Lung (tissue), 11 donors: ENCODE measurements at regions not wholly inside any gene's neighbourhood (a gene's known extent, or its start where the extent isn't known, plus 50 kb on each side); places are given as distances from the start of the nearest gene placed in this dataset.
A peak's percentile ranks its signal among the peaks of the same experiment; 100 is the strongest.

Source experiments
- ATAC-seq: fragments of 200-7000 bp; cut with Tn5 transposase; one replicate; pipeline ENCODE4 v1.9.1; 2020; ENCODE audit warnings: moderate number of reproducible peaks; ENCODE audit not compliant: insufficient read depth, low FRiP score
- DNase-seq, 3 donors: peaks; one replicate each; pipeline ENCODE4 v3.0.0-alpha.2; 2013 to 2017
- H3K27ac ChIP-seq, 2 donors: one replicate each; pipeline ENCODE4 v1.5.1; 2013; ENCODE audit warnings: mild to moderate bottlenecking in 2 of 2, moderate library complexity in 2 of 2, control low read depth in 1 of 2, inconsistent platforms in 1 of 2, low read depth in 1 of 2, low read length in 1 of 2
- H3K27me3 ChIP-seq, 3 donors: one replicate each; pipeline ENCODE4 v1.5.1; 2013; ENCODE audit warnings: low read length in 2 of 3; ENCODE audit not compliant: control insufficient read depth in 3 of 3, insufficient read depth in 3 of 3
- H3K36me3 ChIP-seq, 4 donors: one replicate each; pipeline ENCODE4 v1.5.1; 2013; ENCODE audit warnings: low read length in 4 of 4, mild to moderate bottlenecking in 1 of 4, moderate library complexity in 1 of 4; ENCODE audit not compliant: control insufficient read depth in 4 of 4, insufficient read depth in 4 of 4
- H3K4me1 ChIP-seq, 5 donors: one replicate each; pipeline ENCODE4 v1.5.1; 2013; ENCODE audit warnings: low read length in 5 of 5, mild to moderate bottlenecking in 2 of 5, moderate library complexity in 1 of 5; ENCODE audit not compliant: control insufficient read depth in 5 of 5, insufficient read depth in 5 of 5
- H3K4me3 ChIP-seq: one replicate; pipeline ENCODE4 v1.5.1; 2013; ENCODE audit warnings: mild to moderate bottlenecking, control low read depth, moderate library complexity
- H3K9ac ChIP-seq, 2 donors: one replicate each; pipeline ENCODE4 v1.5.1; 2013; ENCODE audit warnings: low read length in 2 of 2, control low read depth in 1 of 2; ENCODE audit not compliant: insufficient read depth in 1 of 2
- H3K9me3 ChIP-seq, 4 donors: one replicate each; pipeline ENCODE4 v1.5.1; 2013; ENCODE audit warnings: low read length in 3 of 4, mild to moderate bottlenecking in 1 of 4, moderate library complexity in 1 of 4; ENCODE audit not compliant: control insufficient read depth in 4 of 4, insufficient read depth in 3 of 4
- CTCF ChIP-seq: IDR thresholded peaks from 2 replicates; pipeline ENCODE4 v1.5.1; 2012; ENCODE audit warnings: mild to moderate bottlenecking; ENCODE audit errors: control extremely low read depth, extremely low read depth
- WGBS, 2 donors: extraction: QIAGEN DNeasy Blood & Tissue Kit; methylation state at CpG; one replicate each; pipeline ENCODE4 v1.1.7; 2013; 5-methylcytosine and 5-hydroxymethylcytosine counted together
- donor health status: control.
- donor health status: control.
- donor health status: Bipolar disorder and iron deficiency.
- donor health status: healthy.
- donor health status: DM: yes; HTN: yes; CAD: no.

GRCh38 chr12:105929192-105929591 lies 209.6 kb downstream of the NUAK1 start:
- H3K4me1 ChIP-seq, result peaks cover 0 to 16% (median 3%) of the 10 kb centered on the region in 5 donors
- H3K4me3 ChIP-seq, result no peak overlapping the region
- no peak overlapping the region for H3K9ac ChIP-seq
- ATAC-seq (no peak), DNase-seq (no peak)
- WGBS, 2 donors, result 93 to 99% methylated on average over 1 of the region's 1 CpG
- no peak for TF ChIP-seq CTCF
- H3K36me3 ChIP-seq, result no peaks in the 10 kb centered on the region
- no peaks in the 10 kb centered on the region for H3K9me3 ChIP-seq
- no peak overlapping the region for H3K27ac ChIP-seq
- no peaks in the 10 kb centered on the region for H3K27me3 ChIP-seq

GRCh38 chr12:105930557-105931503 lies 207.9 kb downstream of the NUAK1 start:
- H3K9ac ChIP-seq, result no peak overlapping the region

GRCh38 chr12:105931762-105932570 lies 206.8 kb downstream of the NUAK1 start:
- ATAC-seq (no peak), DNase-seq (peak in 2 of 3 donors; percentile 31 to 38)
- no peak overlapping the region for H3K4me3 ChIP-seq
- no peak for TF ChIP-seq CTCF
- H3K4me1 ChIP-seq, result peaks cover 0 to 31% (median 7%) of the 10 kb centered on the region in 5 donors
- 79 to 82% methylated on average over 15 of the region's 15 CpGs for WGBS, 2 donors
- no peak overlapping the region for H3K9ac ChIP-seq
- no peaks in the 10 kb centered on the region for H3K36me3 ChIP-seq
- H3K9me3 ChIP-seq, result no peaks in the 10 kb centered on the region
- H3K27me3 ChIP-seq, result no peaks in the 10 kb centered on the region
- H3K27ac ChIP-seq, result no peak overlapping the region

More at GRCh38 chr12:105930557-105931503, 207.9 kb downstream of the NUAK1 start:
- WGBS, 2 donors, result 83 to 86% methylated on average over 10 of the region's 10 CpGs
- ATAC-seq (no peak), DNase-seq (peak in 2 of 3 donors; percentile 40 to 59)
- no peak for TF ChIP-seq CTCF
- peaks cover 0 to 31% (median 6%) of the 10 kb centered on the region in 5 donors for H3K4me1 ChIP-seq
- H3K9me3 ChIP-seq, result no peaks in the 10 kb centered on the region
- no peak overlapping the region for H3K27ac ChIP-seq
- no peak overlapping the region for H3K4me3 ChIP-seq
- no peaks in the 10 kb centered on the region for H3K27me3 ChIP-seq
- no peaks in the 10 kb centered on the region for H3K36me3 ChIP-seq
